Gastroesophageal sphincter (tissue), 4 donors: ENCODE measurements at regions not wholly inside any gene's neighbourhood (a gene's known extent, or its start where the extent isn't known, plus 50 kb on each side); places are given as distances from the start of the nearest gene placed in this dataset.

Experiments used
- ATAC-seq: fragments of 150-250 bp; one replicate; pipeline ENCODE4 v1.9.1; 2016; ENCODE audit warnings: mild to moderate bottlenecking, moderate library complexity
- H3K27ac ChIP-seq, 4 donors: fragments of 200-600 bp; sonication (generic) in 3 of 4; 1 replicate in 3 of 4; 2 replicates in 1 of 4; pipeline ENCODE4 v1.5.1; 2016 to 2019
- H3K27me3 ChIP-seq: fragments of 200-600 bp; sonication (generic); one replicate; pipeline ENCODE4 v1.5.1; 2019
- H3K36me3 ChIP-seq, 2 donors: fragments of 200-600 bp; sonication (generic); one replicate each; pipeline ENCODE4 v1.5.1; 2019; ENCODE audit warnings: control low read depth in 1 of 2
- H3K4me1 ChIP-seq, 3 donors: fragments of 200-600 bp; sonication (generic); 1 replicate in 2 of 3; 2 replicates in 1 of 3; pipeline ENCODE4 v1.5.1; 2016 to 2019; ENCODE audit warnings: control low read depth in 2 of 3
- H3K4me3 ChIP-seq, 2 donors: fragments of 200-600 bp; sonication (generic); one replicate each; pipeline ENCODE4 v1.5.1; 2019; ENCODE audit warnings: mild to moderate bottlenecking in 1 of 2, moderate library complexity in 1 of 2
- H3K9me3 ChIP-seq, 3 donors: fragments of 200-600 bp; sonication (generic); one replicate each; pipeline ENCODE4 v1.5.1; 2017 to 2019; ENCODE audit warnings: control low read depth in 2 of 3
- CTCF ChIP-seq, 4 experiments: fragments of 200-600 bp in 2 of 4; fragments of 450-650 bp in 2 of 4; sonication (generic) in 1 of 4; IDR thresholded peaks; one replicate each; pipeline ENCODE4 v1.5.1; 2017 to 2019; ENCODE audit warnings: antibody characterized with exemption in 4 of 4, mild to moderate bottlenecking in 2 of 4, moderate library complexity in 2 of 4
- EP300 ChIP-seq: sonication (generic); formaldehyde crosslinking; IDR thresholded peaks from one replicate; pipeline ENCODE4 v1.6.1; 2017; ENCODE audit warnings: antibody characterized with exemption, mild to moderate bottlenecking
- POLR2A ChIP-seq, 2 donors: fragments of 450-650 bp; IDR thresholded peaks; one replicate each; pipeline ENCODE4 v1.6.1; 2017; ENCODE audit warnings: antibody characterized with exemption in 2 of 2, mild to moderate bottlenecking in 2 of 2, moderate library complexity in 1 of 2
- POLR2AphosphoS5 ChIP-seq: sonication (generic); formaldehyde crosslinking; IDR thresholded peaks from one replicate; pipeline ENCODE4 v1.6.1; 2017; ENCODE audit warnings: antibody characterized with exemption
- WGBS, 2 donors: methylation state at CpG; one replicate each; pipeline ENCODE4 v1.1.5; 2018; ENCODE audit warnings: low coverage in 1 of 2; 5-methylcytosine and 5-hydroxymethylcytosine counted together

GRCh38 chr5:155786108-155786507 is 540.9 kb upstream of the SGCD start:
- H3K27ac ChIP-seq = no peak overlapping the region
- no peaks in the 10 kb centered on the region for H3K27me3 ChIP-seq
- 100% methylated on average over 1 of the region's 1 CpG for WGBS, 2 donors
- no peak for ATAC-seq
- no peaks in the 10 kb centered on the region for H3K4me1 ChIP-seq
- H3K36me3 ChIP-seq = no peaks in the 10 kb centered on the region
- H3K4me3 ChIP-seq = no peak overlapping the region
- no peak for TF ChIP-seq POLR2AphosphoS5
- no peak for TF ChIP-seq CTCF (IDR thresholded peaks at IDR 0.05)
- no peak for TF ChIP-seq POLR2A (IDR thresholded peaks at IDR 0.05)
- TF ChIP-seq EP300 = no peak
- H3K9me3 ChIP-seq = no peaks in the 10 kb centered on the region

GRCh38 chr5:155792873-155793272 is 534.1 kb upstream of the SGCD start:
- ATAC-seq = no peak
- TF ChIP-seq CTCF (IDR thresholded peaks at IDR 0.05) (no peak), POLR2A (IDR thresholded peaks at IDR 0.05) (no peak), EP300 (no peak), POLR2AphosphoS5 (no peak)

GRCh38 chr5:155794795-155795194 is 532.2 kb upstream of the SGCD start:
- no peak overlapping the region for H3K4me3 ChIP-seq
- H3K4me1 ChIP-seq = no peaks in the 10 kb centered on the region
- no peak overlapping the region for H3K27ac ChIP-seq
- peaks cover 0 to 43% (median 0%) of the 10 kb centered on the region in 3 donors for H3K9me3 ChIP-seq
- ATAC-seq = no peak
- TF ChIP-seq CTCF (IDR thresholded peaks at IDR 0.05) (no peak), POLR2A (IDR thresholded peaks at IDR 0.05) (no peak), EP300 (no peak), POLR2AphosphoS5 (no peak)
- no peaks in the 10 kb centered on the region for H3K36me3 ChIP-seq
- no peaks in the 10 kb centered on the region for H3K27me3 ChIP-seq

More at GRCh38 chr5:155792873-155793272, 534.1 kb upstream of the SGCD start:
- H3K27ac ChIP-seq = no peak overlapping the region
- H3K4me1 ChIP-seq = no peaks in the 10 kb centered on the region
- H3K9me3 ChIP-seq = peaks cover 0 to 43% (median 0%) of the 10 kb centered on the region in 3 donors
- H3K27me3 ChIP-seq = no peaks in the 10 kb centered on the region
- H3K4me3 ChIP-seq = no peak overlapping the region
- WGBS, 2 donors = 69 to 89% methylated on average over 1 of the region's 1 CpG
- no peaks in the 10 kb centered on the region for H3K36me3 ChIP-seq

GRCh38 chr5:155799308-155799707 is 527.7 kb upstream of the SGCD start:
- TF ChIP-seq POLR2AphosphoS5 (no peak), CTCF (IDR thresholded peaks at IDR 0.05) (no peak), POLR2A (IDR thresholded peaks at IDR 0.05) (no peak), EP300 (no peak)
- Histone ChIP-seq H3K4me1 (no peaks in the 10 kb centered on the region), H3K9me3 (peaks cover 0 to 23% (median 0%) of the 10 kb centered on the region in 3 donors), H3K27ac (no peak overlapping the region), H3K27me3 (no peaks in the 10 kb centered on the region), H3K4me3 (no peak overlapping the region), H3K36me3 (no peaks in the 10 kb centered on the region)
- no peak for ATAC-seq
- WGBS, 2 donors = 64 to 94% methylated on average over 2 to 6 of the region's 6 CpGs

- H3K4me1 ChIP-seq = no peaks in the 10 kb centered on the region
- no peaks in the 10 kb centered on the region for H3K36me3 ChIP-seq
- no peak overlapping the region for H3K27ac ChIP-seq
- no peak for ATAC-seq
- TF ChIP-seq CTCF (IDR thresholded peaks at IDR 0.05) (no peak), POLR2AphosphoS5 (no peak), POLR2A (IDR thresholded peaks at IDR 0.05) (no peak), EP300 (no peak)
- 70 to 73% methylated on average over 3 of the region's 3 CpGs for WGBS, 2 donors
- no peaks in the 10 kb centered on the region for H3K9me3 ChIP-seq
- no peaks in the 10 kb centered on the region for H3K27me3 ChIP-seq
- no peak overlapping the region for H3K4me3 ChIP-seq
Observed at GRCh38 chr5:155807884-155808576, 518.9 kb upstream of the SGCD start.
